ENCODE measurements at regions not wholly inside any gene's neighbourhood (a gene's known extent, or its start where the extent isn't known, plus 50 kb on each side); places are given as distances from the start of the nearest gene placed in this dataset.

- no peak overlapping the region for H3K27ac ChIP-seq (ENCODE audit: extremely low read length, insufficient read depth, low read length)
- CTCF ChIA-PET (ENCODE audit: low intra/inter-chr PET ratio, low total read pairs), result no interaction called here
- 5% methylated on average over 1 of the region's 1 CpG for WGBS (ENCODE audit: low lambda C conversion rate)
- in situ Hi-C loops (cut with HindIII; ENCODE audit: extremely low pct_ligation_motif_present, low pct_unique_long_range_greater_than_20kb), result no loop called here
- POLR2A ChIA-PET, result no interaction called here
- TF ChIP-seq TSC22D2 (CRISPR knock-in tag; IDR thresholded peaks at IDR 0.05; ENCODE audit: borderline replicate concordance) (no peak), SP5 (CRISPR knock-in tag; IDR thresholded peaks at IDR 0.05; ENCODE audit: borderline replicate concordance, low read depth) (no peak), GZF1 (CRISPR knock-in tag; IDR thresholded peaks at IDR 0.05) (no peak), ZNF616 (CRISPR knock-in tag; IDR thresholded peaks at IDR 0.05; ENCODE audit: low read depth) (no peak)
- no peak overlapping the region for H2AFZ ChIP-seq (ENCODE audit: low read length)
- FAIRE-seq, result no peak
- no peaks in the 10 kb centered on the region for H3K79me2 ChIP-seq (ENCODE audit: insufficient read depth, low read length)
- no peak overlapping the region for H3K4me2 ChIP-seq (ENCODE audit: low read depth, low read length)
- H3K4me3 ChIP-seq (replicated peaks in 1 of 3; ENCODE audit: insufficient read depth in 1 of 3, low read depth in 2 of 3, low read length in 3 of 3), result no peak overlapping the region
- no peak overlapping the region for H3K9ac ChIP-seq (ENCODE audit: insufficient read depth, low read depth, low read length)
- H4K20me1 ChIP-seq (ENCODE audit: insufficient read depth, low read length), result no peaks in the 10 kb centered on the region
- H3K4me1 ChIP-seq (ENCODE audit: insufficient read depth, low read length), result no peaks in the 10 kb centered on the region
- H3K27me3 ChIP-seq (ENCODE audit: control insufficient read depth in 1 of 2, insufficient read depth in 2 of 2, low read length in 2 of 2), result no peaks in the 10 kb centered on the region
- no peaks in the 10 kb centered on the region for H3K9me3 ChIP-seq (ENCODE audit: low read length)
- no peaks in the 10 kb centered on the region for H3K36me3 ChIP-seq (replicated peaks in 1 of 2; ENCODE audit: control insufficient read depth in 1 of 2, insufficient read depth in 2 of 2, low read length in 2 of 2)
- no TSS peak for BruUV-seq (replicated peaks)
- intact Hi-C loops (cut with micrococcal nuclease; ENCODE audit: unreplicated experiment), result no loop called here
- ATAC-seq, result no peak
- no peak for DNase-seq (ENCODE audit: low spot score)
These were observed 54.4 kb downstream of the PMAIP1 start for GRCh38 chr18:59954241-59954640.

Small RNA genes in the stretch of these regions (small RNA-seq; reads per million reads assigned to genes)
- gene RN7SL342P (ENCODE audit: insufficient read depth in 2 of 3, insufficient read length in 3 of 3, low read depth in 2 of 3, low replicate concordance in 1 of 3) (0 reads per million in 3 experiments), gene RNU4-17P (ENCODE audit: insufficient read depth in 2 of 3, insufficient read length in 3 of 3, low read depth in 2 of 3, low replicate concordance in 1 of 3) (0 to 0.10 (median 0) reads per million in 3 experiments), gene RNU6-567P (ENCODE audit: insufficient read depth in 2 of 3, insufficient read length in 3 of 3, low read depth in 2 of 3, low replicate concordance in 1 of 3) (0 reads per million in 3 experiments)
